H9 (cell line): ENCODE measurements at regions not wholly inside any gene's neighbourhood (a gene's known extent, or its start where the extent isn't known, plus 50 kb on each side); places are given as distances from the start of the nearest gene placed in this dataset.

Source experiments
- DNase-seq: peaks from one replicate; pipeline ENCODE4 v3.0.0-alpha.2; 2017
- H2AFZ ChIP-seq: one replicate; pipeline ENCODE4 v1.6.1; 2013; ENCODE audit warnings: mild to moderate bottlenecking, low read length, control low read depth, moderate library complexity
- H2AK5ac ChIP-seq: 2 replicates; pipeline ENCODE4 v1.6.1; 2013; ENCODE audit warnings: low read length, control low read depth, mixed read lengths; ENCODE audit not compliant: insufficient read length
- H2BK120ac ChIP-seq: one replicate; pipeline ENCODE4 v1.6.1; 2013; ENCODE audit warnings: low read depth, mild to moderate bottlenecking, low read length, control low read depth, inconsistent platforms; ENCODE audit not compliant: poor library complexity, severe bottlenecking
- H2BK12ac ChIP-seq: 2 replicates; pipeline ENCODE4 v1.6.1; 2013; ENCODE audit warnings: low read length, control low read depth, mixed read lengths, low read depth; ENCODE audit not compliant: insufficient read length
- H2BK15ac ChIP-seq: 2 replicates; pipeline ENCODE4 v1.6.1; 2013; ENCODE audit warnings: low read depth, low read length, control low read depth
- H2BK20ac ChIP-seq: one replicate; pipeline ENCODE4 v1.6.1; 2013; ENCODE audit warnings: low read depth, mild to moderate bottlenecking, low read length, control low read depth, inconsistent platforms; ENCODE audit not compliant: poor library complexity, severe bottlenecking
- H2BK5ac ChIP-seq: 2 replicates; pipeline ENCODE4 v1.6.1; 2013; ENCODE audit warnings: low read length, control low read depth, mixed read lengths; ENCODE audit not compliant: insufficient read length
- H3K14ac ChIP-seq: 2 replicates; pipeline ENCODE4 v1.6.1; 2013; ENCODE audit warnings: low read length, control low read depth; ENCODE audit not compliant: insufficient read depth
- H3K18ac ChIP-seq: 2 replicates; pipeline ENCODE4 v1.6.1; 2013; ENCODE audit warnings: low read depth, mild to moderate bottlenecking, mixed read lengths, low read length, control low read depth; ENCODE audit not compliant: insufficient read length
- H3K23ac ChIP-seq: 2 replicates; pipeline ENCODE4 v1.6.1; 2013; ENCODE audit warnings: low read length, control low read depth, mixed read lengths, low read depth; ENCODE audit not compliant: insufficient read length
- H3K23me2 ChIP-seq: 2 replicates; pipeline ENCODE4 v1.6.1; 2013; ENCODE audit warnings: low read depth, mild to moderate bottlenecking, mixed read lengths, low read length, control low read depth; ENCODE audit not compliant: insufficient read length, poor library complexity, severe bottlenecking
- H3K27ac ChIP-seq: 2 replicates; pipeline ENCODE4 v1.5.1; 2013; ENCODE audit warnings: low read length, control low read depth, mixed read lengths, low read depth; ENCODE audit not compliant: insufficient read length
- H3K27me3 ChIP-seq: 2 replicates; pipeline ENCODE4 v1.6.1; 2013; ENCODE audit warnings: low read length, control low read depth, inconsistent platforms; ENCODE audit not compliant: insufficient read depth
- H3K4ac ChIP-seq: 2 replicates; pipeline ENCODE4 v1.6.1; 2013; ENCODE audit warnings: low read depth, mild to moderate bottlenecking, control low read depth, inconsistent platforms, low read length, moderate library complexity
- H3K4me1 ChIP-seq: 2 replicates; pipeline ENCODE4 v1.6.1; 2013; ENCODE audit warnings: low read length, control low read depth, inconsistent platforms; ENCODE audit not compliant: insufficient read depth
- H3K4me2 ChIP-seq: 2 replicates; pipeline ENCODE4 v1.6.1; 2013; ENCODE audit warnings: low read length, control low read depth, mixed read lengths; ENCODE audit not compliant: insufficient read length, insufficient read depth
- H3K56ac ChIP-seq: 2 replicates; pipeline ENCODE4 v1.6.1; 2013; ENCODE audit warnings: low read depth, mild to moderate bottlenecking, mixed read lengths, low read length, control low read depth; ENCODE audit not compliant: insufficient read length
- H3K79me1 ChIP-seq: 2 replicates; pipeline ENCODE4 v1.6.1; 2013; ENCODE audit warnings: low read depth, mild to moderate bottlenecking, moderate library complexity, low read length, control low read depth, inconsistent platforms; ENCODE audit not compliant: insufficient read depth, poor library complexity, severe bottlenecking
- H3K79me2 ChIP-seq: 2 replicates; pipeline ENCODE4 v1.6.1; 2013; ENCODE audit warnings: low read length, control low read depth, inconsistent platforms; ENCODE audit not compliant: insufficient read depth
- H3K9ac ChIP-seq: 2 replicates; pipeline ENCODE4 v1.6.1; 2013; ENCODE audit warnings: low read length, control low read depth, mixed read lengths; ENCODE audit not compliant: insufficient read length; ENCODE audit errors: extremely low read depth
- H3K9me3 ChIP-seq: one replicate; pipeline ENCODE4 v1.6.1; 2013; ENCODE audit warnings: low read depth, low read length, inconsistent platforms; ENCODE audit not compliant: control insufficient read depth
- H3T11ph ChIP-seq: one replicate; pipeline ENCODE4 v1.6.1; 2013; ENCODE audit warnings: mild to moderate bottlenecking, low read length, control low read depth, inconsistent platforms
- H4K20me1 ChIP-seq: one replicate; pipeline ENCODE4 v1.6.1; 2013; ENCODE audit not compliant: control insufficient read depth, insufficient read length, insufficient read depth
- H4K5ac ChIP-seq: 2 replicates; pipeline ENCODE4 v1.6.1; 2013; ENCODE audit warnings: low read depth, mild to moderate bottlenecking, mixed read lengths, low read length, control low read depth; ENCODE audit not compliant: insufficient read length
- H4K8ac ChIP-seq: replicated peaks from 2 replicates; pipeline ENCODE4 v1.6.1; 2013; ENCODE audit warnings: low read length, control low read depth, mixed read lengths, low read depth; ENCODE audit not compliant: insufficient read length
- H4K91ac ChIP-seq: 2 replicates; pipeline ENCODE4 v1.6.1; 2013; ENCODE audit warnings: low read depth, mild to moderate bottlenecking, moderate library complexity, mixed read lengths, low read length, control low read depth; ENCODE audit not compliant: insufficient read length
- H3K27ac Mint-ChIP-seq, 3 experiments: 2 replicates in 2 of 3; 3 replicates in 1 of 3; pipeline ENCODE4 v1.8.0; 2020 to 2021; ENCODE audit warnings: mixed read lengths in 3 of 3, mild to moderate bottlenecking in 1 of 3, moderate library complexity in 1 of 3
- H3K27me3 Mint-ChIP-seq: 2 replicates; pipeline ENCODE4 v1.8.0; 2021; ENCODE audit warnings: low read depth, mild to moderate bottlenecking, moderate library complexity, mixed read lengths
- H3K36me3 Mint-ChIP-seq, 3 experiments: 2 replicates in 2 of 3; 3 replicates in 1 of 3; pipeline ENCODE4 v1.8.0; 2020 to 2021; ENCODE audit warnings: low read depth in 3 of 3, mixed read lengths in 3 of 3; ENCODE audit not compliant: insufficient read depth in 1 of 3
- H3K4me1 Mint-ChIP-seq, 2 experiments: 2 replicates each; pipeline ENCODE4 v1.8.0; 2020; ENCODE audit warnings: mixed read lengths in 2 of 2
- H3K4me3 Mint-ChIP-seq, 2 experiments: 2 replicates in 1 of 2; 3 replicates in 1 of 2; pipeline ENCODE4 v1.8.0; 2020 to 2021; ENCODE audit warnings: mild to moderate bottlenecking in 2 of 2, mixed read lengths in 2 of 2, moderate library complexity in 1 of 2
- H3K9me3 Mint-ChIP-seq, 2 experiments: 2 replicates in 1 of 2; 3 replicates in 1 of 2; pipeline ENCODE4 v1.8.0; 2020; ENCODE audit warnings: mild to moderate bottlenecking in 2 of 2, mixed read lengths in 2 of 2, moderate library complexity in 1 of 2
- WGBS: extraction: QIAGEN DNeasy Blood & Tissue Kit; methylation state at CpG from one replicate; pipeline ENCODE4 v1.1.7; 2013; ENCODE audit warnings: missing lambda C conversion rate, low lambda C conversion rate, mixed read lengths; ENCODE audit not compliant: insufficient read length; ENCODE audit errors: extremely low coverage; 5-methylcytosine and 5-hydroxymethylcytosine counted together
- TF ChIP-seq, protein P1 (sequence below): fragments of 200-600 bp; sonication (generic); conservative IDR thresholded peaks from 3 replicates; pipeline ENCODE4 v1.8.0; 2021; ENCODE audit warnings: antibody characterized with exemption, mild to moderate bottlenecking

DNA sequence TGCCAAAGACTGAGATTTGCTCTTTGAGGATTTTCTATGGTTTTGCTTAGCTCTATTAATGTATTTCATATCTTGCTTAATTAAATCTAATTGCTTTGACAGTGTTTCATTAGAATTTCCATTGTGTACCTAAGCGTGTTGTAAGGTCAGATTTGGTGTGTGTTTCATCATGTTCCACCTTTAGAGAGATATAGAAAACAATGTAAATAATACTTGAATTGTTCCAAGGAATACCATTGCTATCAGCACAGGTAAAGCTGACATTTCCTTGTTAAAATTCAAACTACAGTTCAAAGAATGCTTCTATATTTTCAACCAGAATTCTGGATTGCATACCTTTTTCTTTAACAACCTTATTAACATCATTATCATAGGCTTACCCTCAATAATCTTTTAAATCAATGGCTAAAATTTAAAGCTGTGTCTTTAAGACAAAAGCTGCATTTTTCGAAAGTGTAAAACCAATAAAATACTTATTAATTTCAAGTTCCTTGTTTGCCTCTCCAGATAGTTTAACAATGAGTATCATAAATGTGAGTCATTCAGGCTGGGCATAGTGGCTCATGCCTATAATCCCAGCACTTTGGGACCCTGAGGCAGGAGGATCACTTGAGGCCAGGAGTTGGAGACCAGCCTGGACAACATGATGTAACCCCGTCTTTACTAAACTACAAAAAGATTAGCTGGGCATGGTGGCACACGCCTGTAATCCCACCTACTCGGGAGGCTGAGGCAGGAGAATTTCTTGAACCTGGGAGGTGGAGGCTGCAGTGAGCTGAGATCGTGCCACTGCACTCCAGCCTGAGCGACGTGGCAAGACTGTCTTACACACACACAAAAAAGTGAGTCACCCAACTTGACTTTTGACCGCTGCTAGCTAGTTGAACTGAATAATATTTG, 188.0 kb upstream of the PKDCC start:
- no peak overlapping the region for H3K56ac ChIP-seq
- H3T11ph ChIP-seq = no peak overlapping the region
- H3K27me3 Mint-ChIP-seq = no peaks in the 10 kb centered on the region; the same call in 1 of the 2 replicates
- no peaks in the 10 kb centered on the region for H3K9me3 ChIP-seq
- WGBS = no CpG with 5 or more reads among the region's 9 CpGs
- H2BK5ac ChIP-seq = no peak overlapping the region
- no peaks in the 10 kb centered on the region for H3K79me1 ChIP-seq
- H3K9ac ChIP-seq = no peak overlapping the region
- H3K18ac ChIP-seq = no peak overlapping the region
- H2AFZ ChIP-seq = no peak overlapping the region
- H3K4me2 ChIP-seq = no peak overlapping the region
- no peak overlapping the region for H2BK120ac ChIP-seq
- no peaks in the 10 kb centered on the region for H3K23me2 ChIP-seq
- no peaks in the 10 kb centered on the region for H4K20me1 ChIP-seq
- no peak overlapping the region for H2BK20ac ChIP-seq
- H3K27me3 ChIP-seq = no peaks in the 10 kb centered on the region
- H2BK15ac ChIP-seq = no peak overlapping the region
- H3K36me3 Mint-ChIP-seq = no peaks in the 10 kb centered on the region
- TF ChIP-seq, protein P1, sequence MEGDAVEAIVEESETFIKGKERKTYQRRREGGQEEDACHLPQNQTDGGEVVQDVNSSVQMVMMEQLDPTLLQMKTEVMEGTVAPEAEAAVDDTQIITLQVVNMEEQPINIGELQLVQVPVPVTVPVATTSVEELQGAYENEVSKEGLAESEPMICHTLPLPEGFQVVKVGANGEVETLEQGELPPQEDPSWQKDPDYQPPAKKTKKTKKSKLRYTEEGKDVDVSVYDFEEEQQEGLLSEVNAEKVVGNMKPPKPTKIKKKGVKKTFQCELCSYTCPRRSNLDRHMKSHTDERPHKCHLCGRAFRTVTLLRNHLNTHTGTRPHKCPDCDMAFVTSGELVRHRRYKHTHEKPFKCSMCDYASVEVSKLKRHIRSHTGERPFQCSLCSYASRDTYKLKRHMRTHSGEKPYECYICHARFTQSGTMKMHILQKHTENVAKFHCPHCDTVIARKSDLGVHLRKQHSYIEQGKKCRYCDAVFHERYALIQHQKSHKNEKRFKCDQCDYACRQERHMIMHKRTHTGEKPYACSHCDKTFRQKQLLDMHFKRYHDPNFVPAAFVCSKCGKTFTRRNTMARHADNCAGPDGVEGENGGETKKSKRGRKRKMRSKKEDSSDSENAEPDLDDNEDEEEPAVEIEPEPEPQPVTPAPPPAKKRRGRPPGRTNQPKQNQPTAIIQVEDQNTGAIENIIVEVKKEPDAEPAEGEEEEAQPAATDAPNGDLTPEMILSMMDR = no peak
- no peak overlapping the region for H3K27ac Mint-ChIP-seq
- no peak overlapping the region for H2BK12ac ChIP-seq
- no peak overlapping the region for H2AK5ac ChIP-seq
- no peak overlapping the region for H3K14ac ChIP-seq
- peaks cover 10% of the 10 kb centered on the region in 2 experiments for H3K4me1 Mint-ChIP-seq
- no peak overlapping the region for H3K4ac ChIP-seq
- DNase-seq = no peak
- H3K79me2 ChIP-seq = no peaks in the 10 kb centered on the region
- no peaks in the 10 kb centered on the region for H3K9me3 Mint-ChIP-seq
- no peaks in the 10 kb centered on the region; the same call in 1 of the 2 replicates for H3K4me1 ChIP-seq
- H4K5ac ChIP-seq = no peak overlapping the region
- no peak overlapping the region for H4K91ac ChIP-seq
- H3K4me3 Mint-ChIP-seq = no peak overlapping the region
- no peak overlapping the region for H3K27ac ChIP-seq
- no peak overlapping the region for H4K8ac ChIP-seq
- no peak overlapping the region for H3K23ac ChIP-seq
